AG08395 (cell line): ENCODE measurements at regions not wholly inside any gene's neighbourhood (a gene's known extent, or its start where the extent isn't known, plus 50 kb on each side); places are given as distances from the start of the nearest gene placed in this dataset.

Experiments
- DNase-seq: peaks from one replicate; pipeline ENCODE4 v3.0.0; 2012; ENCODE audit warnings: mixed read lengths, low spot score

DNA sequence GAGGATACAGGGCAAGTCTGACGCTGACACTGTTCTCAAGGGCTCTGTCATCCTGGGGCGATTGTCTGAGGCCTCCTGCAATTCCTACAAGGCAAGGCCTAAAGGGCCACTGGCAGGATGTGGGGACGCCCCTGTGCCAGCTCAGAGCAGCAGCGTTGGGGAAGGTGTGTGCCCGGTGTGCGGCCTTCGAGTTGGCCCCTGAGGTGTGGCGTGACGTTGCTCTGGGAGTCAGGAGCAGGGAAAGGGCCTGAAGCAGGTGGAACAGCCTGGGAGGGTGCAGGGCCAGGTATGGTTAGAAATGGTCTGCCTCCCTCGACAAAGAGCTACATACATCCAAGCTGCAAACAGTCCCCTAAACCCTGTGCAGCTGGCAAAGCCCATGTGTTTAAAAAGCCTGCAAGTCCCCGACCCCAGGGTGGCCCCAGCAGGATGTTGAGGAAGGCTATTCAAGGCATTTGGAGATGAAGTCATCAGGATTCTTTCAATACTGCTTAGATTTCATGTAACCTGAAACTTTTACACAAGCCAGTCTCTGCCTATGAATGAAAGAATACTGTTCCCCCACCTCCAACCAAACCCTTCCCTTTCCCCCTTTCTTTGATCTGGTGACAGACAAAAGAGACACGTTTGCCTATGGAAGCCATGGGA lies 142.5 kb upstream of the TNS3 start:
- DNase-seq, result peak; percentile 48

DNA sequence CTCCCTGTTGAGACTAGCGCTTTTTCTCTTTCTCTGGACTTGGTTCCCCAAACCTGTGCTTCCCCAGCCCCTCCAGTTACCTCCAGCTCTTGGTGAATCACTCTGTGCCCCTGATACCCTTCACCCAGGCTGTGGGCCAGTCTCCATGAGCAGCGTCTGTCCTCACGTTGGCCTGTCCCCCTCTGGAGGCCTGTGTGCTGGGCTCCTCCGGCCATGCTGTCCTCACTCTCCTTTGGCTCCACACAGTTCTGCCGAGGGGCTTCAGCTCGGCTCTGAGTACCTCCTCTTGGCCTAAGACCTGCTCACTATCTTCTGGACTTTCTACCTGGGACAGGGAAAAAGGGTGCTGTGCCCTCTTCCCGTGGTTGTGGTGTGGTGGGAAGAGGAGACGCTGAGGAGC lies 140.2 kb upstream of the TNS3 start:
- DNase-seq, result no peak

DNA sequence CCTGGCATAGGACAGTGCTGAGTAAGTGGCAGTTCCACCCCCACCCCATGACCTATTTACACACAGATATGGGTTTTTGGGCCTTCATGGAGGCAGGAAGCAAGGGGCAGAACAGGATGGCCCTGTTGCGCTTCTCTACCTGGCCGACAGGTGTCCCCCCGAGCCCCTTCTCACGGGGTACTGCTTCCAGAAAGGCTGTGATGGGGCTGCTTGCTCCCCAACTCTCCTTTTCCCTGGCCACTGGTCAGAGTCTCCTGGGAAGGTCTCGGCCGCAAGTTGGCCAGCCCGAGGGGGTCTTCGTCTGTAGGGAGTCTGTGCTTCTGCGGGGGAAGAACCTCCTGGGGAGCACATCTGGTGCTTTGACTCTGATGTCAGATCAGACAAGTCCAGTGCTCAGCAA lies 139.8 kb upstream of the TNS3 start:
- no peak for DNase-seq

DNA sequence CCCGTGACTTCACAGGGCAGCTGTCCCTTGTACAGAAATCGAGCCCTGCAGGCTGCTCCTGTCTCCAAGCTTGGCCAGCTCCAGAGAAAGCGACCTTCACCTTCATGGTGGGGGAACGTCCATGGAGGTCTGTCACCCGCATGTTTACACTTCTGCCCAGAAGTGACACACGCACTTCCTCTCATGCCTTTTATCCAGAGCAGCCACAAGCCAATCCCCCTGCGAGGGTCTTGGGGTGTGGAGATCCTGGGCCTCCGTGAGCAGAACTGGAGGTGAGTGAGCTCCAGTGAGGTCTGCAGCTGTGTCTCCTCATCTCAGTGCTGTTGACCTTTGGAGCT lies 139.0 kb upstream of the TNS3 start:
- DNase-seq, result no peak

- DNase-seq, result peak; percentile 34
Observed at GRCh38 chr7:47720141-47720906, 138.4 kb upstream of the TNS3 start.

DNA sequence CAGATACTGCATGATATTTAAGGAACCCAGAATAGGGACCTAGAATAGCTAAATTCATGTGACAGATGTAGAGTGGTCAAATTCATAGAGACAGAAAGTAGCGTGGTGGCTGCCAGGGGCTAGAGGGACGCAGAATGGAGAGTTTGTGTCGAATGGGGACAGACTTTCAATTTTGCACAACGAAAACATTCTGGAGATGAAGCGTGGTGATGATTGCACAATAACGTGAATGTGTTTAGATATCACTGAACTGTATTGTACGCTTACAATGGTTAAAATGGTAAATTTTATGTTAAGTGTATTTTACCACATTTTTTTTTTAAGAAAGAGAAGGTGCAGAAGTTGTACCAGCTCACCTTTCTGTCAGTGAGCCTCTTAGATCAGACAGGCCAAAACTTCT lies 137.8 kb upstream of the TNS3 start:
- DNase-seq, result no peak

DNA sequence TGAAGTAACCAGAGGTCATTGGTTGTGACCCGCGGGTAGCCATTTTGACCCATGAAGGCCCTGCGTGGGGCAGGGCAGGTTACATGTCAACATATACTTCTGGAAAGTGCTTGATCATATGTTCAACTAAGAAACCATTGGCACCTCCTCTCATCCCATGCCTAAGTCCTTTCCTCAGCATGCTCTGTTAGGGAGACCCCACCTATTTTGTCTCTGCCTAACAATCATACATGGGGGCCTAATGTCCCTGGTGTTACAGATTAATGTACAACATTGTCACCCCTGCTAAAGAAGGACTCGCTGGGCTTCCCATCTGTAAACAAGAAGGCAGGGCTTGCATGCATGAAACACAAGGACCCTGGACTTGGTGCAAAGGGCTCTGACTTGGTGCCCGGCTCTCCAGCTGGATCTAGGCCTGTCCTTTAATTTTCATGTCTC lies 133.7 kb upstream of the TNS3 start:
- DNase-seq, result no peak

- no peak for DNase-seq
Observed at GRCh38 chr7:47714669-47715607, 133.0 kb upstream of the TNS3 start.

GRCh38 chr7:47713595-47713994 lies 131.7 kb upstream of the TNS3 start:
- no peak for DNase-seq

GRCh38 chr7:47712416-47712815 lies 130.5 kb upstream of the TNS3 start:
- no peak for DNase-seq

- no peak for DNase-seq
Observed at GRCh38 chr7:47711776-47712175, 129.9 kb upstream of the TNS3 start.

- no peak for DNase-seq
Observed at GRCh38 chr7:47710201-47710935, 128.5 kb upstream of the TNS3 start.

DNA sequence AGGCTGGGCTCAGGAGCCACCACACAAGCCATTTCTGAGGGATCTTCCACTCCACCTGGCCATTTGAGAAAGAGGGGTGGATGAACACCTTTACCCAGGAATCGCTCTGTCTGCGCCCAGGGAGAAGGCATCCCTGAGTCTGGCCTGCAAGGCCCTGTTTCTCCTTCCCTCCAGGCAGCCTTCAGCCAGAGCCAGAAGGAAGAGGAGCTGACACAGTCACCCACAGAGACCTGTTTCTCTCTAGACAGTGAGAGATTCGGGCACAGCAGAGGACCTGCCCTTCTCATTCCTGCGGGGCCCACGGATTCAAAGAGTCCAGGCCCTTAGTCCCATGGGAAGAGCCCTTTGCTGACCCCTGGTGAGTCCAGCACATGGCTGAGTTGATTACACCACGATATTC lies 127.5 kb upstream of the TNS3 start:
- no peak for DNase-seq

DNA sequence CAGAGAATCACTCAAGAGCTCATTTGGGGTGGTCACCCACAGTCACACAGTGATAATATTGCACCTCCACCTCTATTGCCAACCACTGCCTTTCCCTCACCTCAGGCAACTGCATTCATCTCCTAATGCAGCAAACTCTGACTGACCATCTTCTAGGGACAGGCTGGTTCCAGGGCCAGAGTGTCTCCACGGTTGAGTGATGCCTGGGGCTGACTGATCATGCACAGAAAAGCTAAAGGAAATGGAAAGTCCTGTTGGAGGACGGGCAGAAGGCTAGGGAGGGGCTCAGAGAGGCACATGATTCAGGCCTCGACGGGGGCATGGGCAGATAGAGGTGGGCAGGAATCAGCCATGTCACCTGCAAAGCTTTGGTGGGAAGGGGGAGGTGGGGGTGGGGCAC lies 127.1 kb upstream of the TNS3 start:
- DNase-seq, result no peak

GRCh38 chr7:47707583-47707982 lies 125.7 kb upstream of the TNS3 start:
- no peak for DNase-seq

GRCh38 chr7:47704936-47705335 lies 123.0 kb upstream of the TNS3 start:
- DNase-seq, result no peak

DNA sequence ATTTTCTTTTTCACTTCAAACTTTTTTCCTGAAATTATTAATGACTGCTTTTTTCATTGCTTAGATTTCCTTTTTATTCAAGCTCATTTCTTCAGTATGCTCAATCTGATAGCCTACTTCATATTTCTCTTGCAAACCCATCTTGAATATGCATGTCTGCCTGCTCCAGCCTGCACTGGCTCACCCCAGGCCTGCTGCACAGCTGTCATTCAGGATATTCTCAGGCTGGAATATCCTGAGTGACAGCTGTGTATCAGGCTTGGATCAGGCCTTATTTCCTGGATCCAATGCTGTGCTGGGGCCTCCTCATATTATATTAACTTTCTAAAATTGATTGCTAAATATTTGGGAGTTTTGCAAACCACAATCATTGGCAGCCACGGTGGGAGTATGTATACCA lies 120.2 kb upstream of the TNS3 start:
- no peak for DNase-seq

DNA sequence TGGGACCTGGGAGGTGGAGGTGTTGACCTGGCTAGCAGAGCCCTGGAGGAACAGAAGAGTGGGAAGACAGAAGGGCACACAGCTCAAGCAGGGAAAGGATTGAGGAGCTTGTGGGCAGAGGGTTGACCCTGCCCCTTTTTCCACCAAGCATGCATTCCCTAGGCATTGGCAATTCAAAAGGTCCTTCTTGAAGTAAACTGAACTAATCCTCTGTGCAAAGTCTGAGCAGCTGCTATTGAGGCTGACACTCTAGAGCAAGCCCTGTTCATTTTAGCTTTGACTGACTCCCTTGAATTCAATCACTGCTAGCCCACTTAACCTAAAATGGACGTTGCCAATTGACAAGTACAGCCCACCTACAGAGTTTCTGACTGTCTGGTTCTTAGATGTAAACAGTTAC lies 116.5 kb upstream of the TNS3 start:
- DNase-seq, result no peak

DNA sequence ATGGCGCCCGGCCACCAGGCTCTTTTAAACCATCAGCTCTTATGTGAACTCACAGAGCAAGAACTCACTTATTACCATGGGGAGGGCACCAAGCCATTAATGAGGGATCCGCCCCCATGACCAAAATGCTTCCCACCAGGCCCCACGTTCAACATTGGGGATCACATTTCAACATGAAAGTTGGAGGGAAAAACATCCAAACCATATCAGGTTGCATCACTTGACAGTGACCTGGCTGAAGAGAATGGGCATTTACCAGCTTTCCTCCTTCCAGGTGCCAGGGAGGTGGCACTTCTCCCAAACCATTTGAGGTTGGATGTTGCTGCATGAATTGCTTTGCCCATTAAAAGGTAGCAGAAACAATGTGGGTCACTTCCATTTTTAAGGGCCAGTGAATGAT lies 115.6 kb upstream of the TNS3 start:
- DNase-seq, result no peak

DNA sequence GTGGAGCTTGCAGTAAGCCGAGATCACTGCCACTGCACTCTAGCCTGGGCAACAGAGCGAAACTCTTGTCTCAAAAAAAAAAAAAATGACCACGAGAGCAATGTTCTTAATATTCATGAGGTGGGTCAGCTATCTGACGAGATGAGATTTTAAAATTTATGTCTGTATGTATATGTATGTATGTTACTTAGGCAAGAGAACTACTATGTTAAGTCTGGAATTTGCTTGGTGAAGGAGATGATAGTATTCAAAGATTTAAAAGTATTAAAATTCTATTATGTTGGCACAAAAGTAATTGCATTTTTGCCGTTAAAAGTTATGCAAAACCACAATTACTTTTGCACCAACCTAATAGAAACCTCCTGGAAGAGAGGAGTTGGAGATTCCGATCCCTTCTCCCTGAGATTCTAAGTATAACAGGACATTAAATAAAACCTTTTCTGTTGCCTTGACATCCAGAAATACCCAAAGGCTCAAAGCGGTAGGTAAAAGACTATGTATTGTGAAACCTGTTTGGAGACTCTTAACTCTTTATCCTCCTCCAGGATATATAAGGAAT lies 114.3 kb upstream of the TNS3 start:
- DNase-seq, result no peak

- DNase-seq, result peak; percentile 45
Observed at GRCh38 chr7:47693216-47693615, 111.3 kb upstream of the TNS3 start.

DNA sequence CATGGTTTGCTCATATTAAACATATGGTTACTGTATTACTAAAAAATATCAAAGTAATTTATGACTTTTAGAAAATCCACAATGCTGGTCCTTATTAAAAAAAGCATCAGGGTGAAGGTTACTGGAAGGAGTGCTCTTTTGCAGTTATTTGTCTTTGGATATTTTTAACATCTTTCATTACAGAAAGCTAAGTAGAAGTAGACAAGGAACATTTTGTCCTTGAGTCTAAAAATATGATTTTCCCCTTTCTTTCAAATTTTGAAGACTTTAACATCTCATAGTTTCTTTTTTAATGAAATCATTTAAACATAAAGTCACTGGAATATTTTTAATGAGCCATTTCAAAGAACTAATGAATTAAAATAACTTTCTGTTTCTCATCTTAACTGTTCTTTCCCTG lies 110.1 kb upstream of the TNS3 start:
- no peak for DNase-seq
